IPS-20b (cell line): ENCODE measurements at regions not wholly inside any gene's neighbourhood (a gene's known extent, or its start where the extent isn't known, plus 50 kb on each side); places are given as distances from the start of the nearest gene placed in this dataset.
"Not testable (repeated sequence)": the region's sequence is repeated elsewhere in the genome, so short reads cannot be mapped to it uniquely, and the experiment has no call there.

Experiments
- H3K27ac ChIP-seq: one replicate; pipeline ENCODE4 v1.5.1; 2013; ENCODE audit warnings: low read length
- H3K27me3 ChIP-seq: 2 replicates; pipeline ENCODE4 v1.6.1; 2013; ENCODE audit warnings: mild to moderate bottlenecking, low read length, inconsistent platforms; ENCODE audit not compliant: insufficient read depth
- H3K36me3 ChIP-seq: 2 replicates; pipeline ENCODE4 v1.6.1; 2013; ENCODE audit warnings: low read depth, mild to moderate bottlenecking, inconsistent platforms, low read length, moderate library complexity; ENCODE audit not compliant: insufficient read depth
- H3K4me1 ChIP-seq: 2 replicates; pipeline ENCODE4 v1.6.1; 2013; ENCODE audit warnings: mild to moderate bottlenecking, control low read depth, inconsistent platforms, low read length, moderate library complexity; ENCODE audit not compliant: insufficient read depth
- H3K4me3 ChIP-seq: 2 replicates; pipeline ENCODE4 v1.5.1; 2013; ENCODE audit warnings: mild to moderate bottlenecking, low read length, inconsistent platforms
- H3K9ac ChIP-seq: 2 replicates; pipeline ENCODE4 v1.6.1; 2013; ENCODE audit warnings: low read depth, mild to moderate bottlenecking, inconsistent platforms, low read length, moderate library complexity
- H3K9me3 ChIP-seq: 2 replicates; pipeline ENCODE4 v1.6.1; 2013; ENCODE audit warnings: mild to moderate bottlenecking, low read depth, low read length, inconsistent platforms; ENCODE audit not compliant: insufficient read depth

DNA sequence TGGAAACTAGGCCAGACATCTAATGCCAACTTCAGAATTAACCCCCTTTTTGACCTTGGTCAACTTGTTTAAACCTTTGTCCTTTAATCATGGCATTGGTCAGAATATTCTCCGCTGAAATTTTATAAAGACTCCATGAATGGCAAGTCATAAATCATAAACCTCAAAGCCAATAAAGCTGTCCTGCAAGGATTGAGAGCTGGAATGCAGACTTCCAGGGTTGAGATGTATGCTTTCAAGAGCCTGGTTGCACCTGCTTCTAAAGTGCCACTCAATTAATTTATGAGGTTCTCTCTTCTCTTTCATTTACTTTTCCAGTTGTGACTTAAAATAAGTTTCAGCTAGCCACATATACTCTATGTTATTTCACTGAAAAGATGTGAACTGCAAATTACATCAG lies 136.2 kb upstream of the HCCS start:
- Histone ChIP-seq H3K4me1 (no peaks in the 10 kb centered on the region), H3K9ac (no peak overlapping the region), H3K9me3 (no peaks in the 10 kb centered on the region), H3K27ac (no peak overlapping the region), H3K27me3 (no peaks in the 10 kb centered on the region), H3K36me3 (no peaks in the 10 kb centered on the region), H3K4me3 (no peak overlapping the region)

DNA sequence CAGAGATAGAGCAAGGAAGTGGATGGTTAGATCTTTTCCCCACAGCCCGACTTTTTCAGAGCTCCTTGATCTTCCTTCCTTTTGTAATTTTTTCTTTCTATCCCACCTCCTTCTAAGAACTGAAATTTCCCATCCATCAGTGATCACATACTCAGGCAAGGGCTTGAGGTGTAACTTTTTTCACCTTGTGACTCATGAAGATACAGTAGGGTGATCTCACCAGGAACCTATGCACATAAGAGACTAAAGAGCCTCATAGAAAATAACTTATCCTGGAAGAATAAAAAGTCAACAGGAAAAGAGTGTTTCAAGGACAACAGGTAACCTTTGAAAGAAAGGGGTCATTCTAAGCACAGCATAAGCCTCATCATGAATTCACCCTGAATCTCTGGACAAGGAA lies 131.2 kb upstream of the HCCS start:
- Histone ChIP-seq H3K4me1 (no peaks in the 10 kb centered on the region), H3K27me3 (no peaks in the 10 kb centered on the region), H3K4me3 (no peak overlapping the region), H3K9me3 (no peaks in the 10 kb centered on the region), H3K27ac (no peak overlapping the region), H3K9ac (no peak overlapping the region), H3K36me3 (no peaks in the 10 kb centered on the region)

DNA sequence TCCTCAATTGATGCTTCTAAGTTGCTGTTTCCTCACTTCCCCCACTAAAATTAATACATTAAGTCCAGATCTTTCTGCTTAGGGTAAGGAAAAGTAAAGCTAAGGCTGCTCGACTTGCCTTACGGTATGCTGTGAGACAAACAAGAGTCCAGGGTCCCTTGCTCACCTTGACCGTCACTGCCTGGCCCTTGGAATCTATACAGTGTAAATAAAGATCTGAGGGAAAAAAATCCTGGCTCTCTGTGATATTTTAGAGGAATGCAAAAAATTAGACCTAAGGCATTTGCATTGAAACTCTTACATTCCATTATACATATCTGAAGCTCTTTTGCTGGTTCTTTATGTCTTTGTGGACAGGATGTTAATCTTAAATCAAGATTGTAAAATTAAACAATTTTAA lies 129.6 kb upstream of the HCCS start:
- H3K4me3 ChIP-seq: no peak overlapping the region
- H3K36me3 ChIP-seq: no peaks in the 10 kb centered on the region
- no peaks in the 10 kb centered on the region for H3K4me1 ChIP-seq
- H3K27ac ChIP-seq: no peak overlapping the region
- no peaks in the 10 kb centered on the region for H3K9me3 ChIP-seq
- no peaks in the 10 kb centered on the region for H3K27me3 ChIP-seq
- H3K9ac ChIP-seq: no peak overlapping the region

DNA sequence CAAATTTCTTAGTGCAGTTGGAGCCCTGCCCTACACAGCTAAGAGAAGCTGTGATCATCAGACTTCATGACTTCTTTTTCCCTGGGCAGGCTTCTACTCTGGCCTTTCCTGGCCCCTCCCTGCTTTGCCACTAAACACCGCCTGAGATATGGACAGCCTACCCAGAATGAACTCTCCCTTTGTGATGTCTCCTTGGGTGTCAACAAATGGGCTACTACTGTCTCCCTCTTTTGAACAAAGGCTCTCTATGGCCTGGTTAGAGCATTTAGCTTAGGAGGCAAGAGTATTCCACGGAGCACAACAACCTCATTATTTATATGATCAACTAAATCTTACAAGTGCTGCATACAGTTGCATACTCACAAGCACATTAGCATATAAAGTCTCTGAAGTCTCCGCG lies 127.6 kb upstream of the HCCS start:
- Histone ChIP-seq H3K36me3 (no peaks in the 10 kb centered on the region), H3K4me3 (no peak overlapping the region), H3K9ac (no peak overlapping the region)

DNA sequence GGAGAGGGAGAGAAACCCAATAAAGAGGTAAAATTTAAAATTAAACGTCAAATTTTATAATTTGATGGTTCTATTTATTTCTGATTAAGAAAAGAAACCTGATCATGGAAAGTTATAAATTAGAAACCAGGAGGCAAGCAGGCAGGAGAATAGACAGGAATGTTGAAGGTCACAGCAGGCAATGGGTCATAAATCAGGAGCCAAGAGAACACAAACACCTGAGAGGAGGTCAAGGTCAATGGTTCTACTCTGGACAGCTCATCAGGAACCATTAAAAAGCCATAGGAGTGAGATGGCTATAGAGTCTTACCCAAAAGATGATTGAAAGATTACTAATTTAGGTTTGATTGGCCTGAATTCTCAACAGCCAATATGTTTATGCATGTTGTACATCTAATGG lies 126.9 kb upstream of the HCCS start:
- Histone ChIP-seq H3K4me3 (no peak overlapping the region), H3K9ac (no peak overlapping the region), H3K27me3 (no peaks in the 10 kb centered on the region), H3K9me3 (no peaks in the 10 kb centered on the region), H3K36me3 (no peaks in the 10 kb centered on the region), H3K4me1 (no peaks in the 10 kb centered on the region), H3K27ac (no peak overlapping the region)

More for the DNA sequence above, 127.6 kb upstream of the HCCS start:
- H3K27ac ChIP-seq: no peak overlapping the region
- no peaks in the 10 kb centered on the region for H3K9me3 ChIP-seq
- no peaks in the 10 kb centered on the region for H3K27me3 ChIP-seq
- H3K4me1 ChIP-seq: no peaks in the 10 kb centered on the region

DNA sequence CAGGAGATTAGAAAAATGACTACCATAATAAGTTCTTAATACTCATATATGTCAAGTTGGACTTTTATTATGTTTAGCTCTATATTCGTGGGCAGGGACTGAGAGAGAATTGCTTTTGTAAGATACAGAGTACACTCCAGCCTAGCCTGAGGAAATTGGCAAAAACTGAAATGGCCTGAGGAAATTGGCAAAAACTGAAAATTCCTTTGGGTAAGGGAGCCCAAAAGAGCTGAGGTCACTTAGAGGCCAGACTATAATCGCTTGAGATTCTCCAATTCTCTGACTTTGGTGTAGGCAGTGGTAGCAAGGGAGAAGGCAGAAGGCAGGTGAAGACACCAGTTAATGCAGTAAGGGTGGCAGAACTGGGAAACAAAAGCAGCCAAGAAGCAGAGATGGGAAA lies 124.5 kb upstream of the HCCS start:
- no peaks in the 10 kb centered on the region for H3K36me3 ChIP-seq
- H3K4me1 ChIP-seq: no peaks in the 10 kb centered on the region
- no peak overlapping the region for H3K27ac ChIP-seq
- no peak overlapping the region for H3K4me3 ChIP-seq
- no peaks in the 10 kb centered on the region for H3K27me3 ChIP-seq
- no peak overlapping the region for H3K9ac ChIP-seq
- H3K9me3 ChIP-seq: no peaks in the 10 kb centered on the region

DNA sequence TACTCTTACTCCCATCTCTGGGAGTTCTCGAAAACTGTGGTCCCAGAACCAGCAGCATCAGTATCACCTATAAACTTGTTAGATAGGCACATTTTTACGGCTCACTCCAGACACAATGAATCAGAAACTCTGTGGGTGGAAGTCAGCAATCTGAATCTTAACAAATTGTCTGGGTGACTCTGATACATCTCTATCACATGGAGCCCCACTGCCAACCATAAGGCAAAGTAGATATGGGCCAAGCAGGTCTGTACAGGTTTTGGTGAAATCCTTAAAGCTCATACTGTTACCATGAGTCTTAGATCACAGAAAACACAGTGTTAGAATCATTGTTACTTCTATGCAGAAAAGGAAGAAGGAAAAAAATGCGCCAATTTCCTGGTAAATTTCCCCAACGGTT lies 122.5 kb upstream of the HCCS start:
- H3K4me1 ChIP-seq: no peaks in the 10 kb centered on the region
- H3K36me3 ChIP-seq: no peaks in the 10 kb centered on the region
- no peaks in the 10 kb centered on the region for H3K9me3 ChIP-seq
- H3K4me3 ChIP-seq: no peak overlapping the region
- no peak overlapping the region for H3K9ac ChIP-seq
- no peaks in the 10 kb centered on the region for H3K27me3 ChIP-seq
- H3K27ac ChIP-seq: no peak overlapping the region

- H3K27ac ChIP-seq: no peak overlapping the region
- H3K9me3 ChIP-seq: no peaks in the 10 kb centered on the region
- no peak overlapping the region for H3K9ac ChIP-seq
- H3K27me3 ChIP-seq: no peaks in the 10 kb centered on the region
- no peaks in the 10 kb centered on the region for H3K4me1 ChIP-seq
- H3K36me3 ChIP-seq: no peaks in the 10 kb centered on the region
- no peak overlapping the region for H3K4me3 ChIP-seq
These were observed 121.7 kb upstream of the HCCS start for GRCh38 chrX:10989386-10989785.

GRCh38 chrX:10990418-10990817 lies 120.7 kb upstream of the HCCS start:
- H3K9me3 ChIP-seq: no peaks in the 10 kb centered on the region
- H3K4me3 ChIP-seq: no peak overlapping the region
- no peak overlapping the region for H3K27ac ChIP-seq
- no peak overlapping the region for H3K9ac ChIP-seq
- no peaks in the 10 kb centered on the region for H3K4me1 ChIP-seq
- no peaks in the 10 kb centered on the region for H3K27me3 ChIP-seq
- H3K36me3 ChIP-seq: no peaks in the 10 kb centered on the region

GRCh38 chrX:10990976-10991375 lies 120.2 kb upstream of the HCCS start:
- Histone ChIP-seq H3K27me3 (no peaks in the 10 kb centered on the region), H3K9me3 (no peaks in the 10 kb centered on the region), H3K9ac (no peak overlapping the region), H3K36me3 (no peaks in the 10 kb centered on the region), H3K4me1 (no peaks in the 10 kb centered on the region), H3K27ac (no peak overlapping the region), H3K4me3 (no peak overlapping the region)

- Histone ChIP-seq H3K9ac (no peak overlapping the region), H3K4me1 (no peaks in the 10 kb centered on the region), H3K4me3 (no peak overlapping the region), H3K27me3 (no peaks in the 10 kb centered on the region), H3K36me3 (no peaks in the 10 kb centered on the region), H3K9me3 (no peaks in the 10 kb centered on the region), H3K27ac (no peak overlapping the region)
These were observed 119.0 kb upstream of the HCCS start for GRCh38 chrX:10992110-10992509.

DNA sequence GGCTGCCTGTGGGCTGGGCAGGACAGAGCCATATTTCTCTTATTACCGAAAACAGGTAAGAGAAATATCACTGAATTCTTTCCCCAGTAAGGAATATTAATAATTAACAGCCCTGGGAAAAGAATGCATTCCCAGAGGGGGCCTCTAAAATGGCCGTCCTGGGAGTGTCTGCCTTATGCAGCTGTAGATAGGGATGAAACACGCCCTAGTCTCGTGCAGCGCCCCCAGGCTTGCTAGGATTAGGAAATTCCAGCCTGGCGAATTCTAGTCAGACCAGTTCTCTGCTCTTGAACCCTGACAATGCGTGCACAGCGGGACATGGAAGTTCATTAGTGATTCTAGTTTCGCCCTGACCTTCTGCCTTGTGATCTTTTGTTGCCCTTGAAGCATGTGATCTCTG lies 104.1 kb upstream of the HCCS start:
- not testable (repeated sequence) for H3K36me3 ChIP-seq, H3K4me1 ChIP-seq, H3K27me3 ChIP-seq, H3K27ac ChIP-seq, H3K9me3 ChIP-seq, H3K9ac ChIP-seq, H3K4me3 ChIP-seq

GRCh38 chrX:11010476-11010875 lies 100.7 kb upstream of the HCCS start:
- no peak overlapping the region for H3K9ac ChIP-seq
- no peaks in the 10 kb centered on the region for H3K4me1 ChIP-seq
- no peak overlapping the region for H3K27ac ChIP-seq
- no peaks in the 10 kb centered on the region for H3K9me3 ChIP-seq
- no peaks in the 10 kb centered on the region for H3K27me3 ChIP-seq
- no peak overlapping the region for H3K4me3 ChIP-seq
- no peaks in the 10 kb centered on the region for H3K36me3 ChIP-seq
